DMS 273 treated with DMSO at 0.1 percent for 48 hours (cell line): ENCODE measurements at regions not wholly inside any gene's neighbourhood (a gene's known extent, or its start where the extent isn't known, plus 50 kb on each side); places are given as distances from the start of the nearest gene placed in this dataset.

Experiments used
- DNase-seq: peaks from one replicate; lab custom pipeline; 2025; lab: John Stamatoyannopoulos, UW

- DNase-seq, result no peak
Observed at GRCh38 chr14:87879389-87879788, 113.6 kb downstream of the GALC start.

- DNase-seq, result no peak
Observed at GRCh38 chr14:87878959-87879358, 114.0 kb downstream of the GALC start.

- DNase-seq, result no peak
Observed at GRCh38 chr14:87877877-87878276, 115.1 kb downstream of the GALC start.

- DNase-seq, result no peak
Observed at GRCh38 chr14:87874676-87875075, 118.3 kb downstream of the GALC start.

- no peak for DNase-seq
Observed at GRCh38 chr14:87873741-87874140, 119.2 kb downstream of the GALC start.

- DNase-seq, result no peak
Observed at GRCh38 chr14:87869619-87870583, 123.1 kb downstream of the GALC start.

- no peak for DNase-seq
Observed at GRCh38 chr14:87868920-87869319, 124.1 kb downstream of the GALC start.

GRCh38 chr14:87866116-87866515 is 126.9 kb downstream of the GALC start:
- DNase-seq, result no peak

GRCh38 chr14:87864356-87865270 is 128.4 kb downstream of the GALC start:
- no peak for DNase-seq

GRCh38 chr14:87863047-87863446 is 129.9 kb downstream of the GALC start:
- no peak for DNase-seq

- DNase-seq, result no peak
Observed at GRCh38 chr14:87852107-87852506, 140.9 kb downstream of the GALC start.

GRCh38 chr14:87851190-87851589 is 141.8 kb downstream of the GALC start:
- DNase-seq, result no peak

- no peak for DNase-seq
Observed at GRCh38 chr14:87847216-87847755, 145.7 kb downstream of the GALC start.

- DNase-seq, result no peak
Observed at GRCh38 chr14:87840906-87841305, 152.1 kb downstream of the GALC start.

- no peak for DNase-seq
Observed at GRCh38 chr14:87838931-87839330, 154.1 kb downstream of the GALC start.

GRCh38 chr14:87837296-87837695 is 155.7 kb downstream of the GALC start:
- no peak for DNase-seq

- no peak for DNase-seq
Observed at GRCh38 chr14:87834594-87834993, 158.4 kb downstream of the GALC start.

GRCh38 chr14:87833026-87833425 is 160.0 kb downstream of the GALC start:
- DNase-seq, result no peak

- no peak for DNase-seq
Observed at GRCh38 chr14:87830443-87831096, 162.4 kb downstream of the GALC start.

- no peak for DNase-seq
Observed at GRCh38 chr14:87829543-87829942, 163.4 kb downstream of the GALC start.

- no peak for DNase-seq
Observed at GRCh38 chr14:87824266-87824665, 168.7 kb downstream of the GALC start.

- DNase-seq, result no peak
Observed at GRCh38 chr14:87816416-87816815, 176.6 kb downstream of the GALC start.
